ENCODE measurements at regions not wholly inside any gene's neighbourhood (a gene's known extent, or its start where the extent isn't known, plus 50 kb on each side); places are given as distances from the start of the nearest gene placed in this dataset.
"Not testable (repeated sequence)": the region's sequence is repeated elsewhere in the genome, so short reads cannot be mapped to it uniquely, and the experiment has no call there.

DNA sequence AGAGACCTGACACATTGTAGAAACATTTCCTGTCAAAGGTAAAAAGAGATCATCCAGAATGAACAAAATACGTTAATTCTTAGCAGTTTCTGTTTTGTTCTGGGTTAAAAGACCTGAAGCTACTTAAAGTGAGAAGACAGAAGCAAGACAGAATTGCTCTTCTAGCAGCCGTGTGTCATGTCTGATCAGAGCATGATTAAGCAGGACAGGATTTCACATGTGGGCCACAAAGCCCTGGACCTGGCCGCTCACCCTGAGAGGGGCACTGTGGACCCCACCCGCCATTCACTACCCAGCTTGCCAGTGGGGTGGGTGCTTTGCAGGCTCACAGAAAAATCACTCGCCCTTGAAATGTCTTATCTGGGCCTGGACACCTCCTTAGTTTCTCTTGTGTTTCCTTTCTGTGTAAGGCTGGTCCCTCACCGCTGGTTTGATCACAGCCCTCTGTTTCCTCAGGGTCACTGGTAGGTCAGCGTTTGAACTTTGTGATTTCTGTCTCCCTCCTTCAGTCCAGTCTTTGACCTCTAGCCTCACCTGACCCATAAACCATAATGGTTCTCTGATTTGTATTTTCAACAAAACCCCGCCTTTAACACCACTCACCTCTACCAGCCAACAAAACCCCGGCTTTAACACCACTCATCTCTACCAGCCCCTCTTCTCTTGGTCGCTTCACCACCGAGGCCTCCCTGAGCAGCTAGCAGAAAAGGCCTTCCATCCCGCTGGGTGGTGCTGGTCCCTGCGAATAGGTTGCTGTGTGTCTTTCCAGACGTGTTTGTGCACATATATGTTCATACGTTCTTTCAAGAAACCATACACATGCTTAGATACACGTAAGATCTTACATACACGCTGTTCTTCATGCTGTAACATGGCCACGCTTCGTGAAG lies 185.0 kb downstream of the OR4M2 start:
- Histone ChIP-seq H3K9ac (ENCODE audit: insufficient read length, low read depth) (no peak overlapping the region), H3K36me3 (ENCODE audit: insufficient read depth, insufficient read length, low read length) (no peaks in the 10 kb centered on the region), H3K4me1 (ENCODE audit: insufficient read depth, insufficient read length) (no peaks in the 10 kb centered on the region), H3K4me3 (ENCODE audit: insufficient read length, low read depth) (no peak overlapping the region), H3K9me3 (ENCODE audit: insufficient read depth, low read length) (no peaks in the 10 kb centered on the region), H3K27me3 (ENCODE audit: insufficient read depth, insufficient read length) (no peaks in the 10 kb centered on the region)
- DNase-seq (ENCODE audit: low read depth, low spot score) = no peak
- TF ChIP-seq SUZ12 (IDR thresholded peaks at IDR 0.05; ENCODE audit: extremely low read depth, insufficient read depth, insufficient read length) (no peak), ZNF274 (IDR thresholded peaks at IDR 0.05; ENCODE audit: low read depth, low read length) (no peak), YY1 (IDR thresholded peaks at IDR 0.05; ENCODE audit: insufficient read depth, insufficient read length) (no peak)

DNA sequence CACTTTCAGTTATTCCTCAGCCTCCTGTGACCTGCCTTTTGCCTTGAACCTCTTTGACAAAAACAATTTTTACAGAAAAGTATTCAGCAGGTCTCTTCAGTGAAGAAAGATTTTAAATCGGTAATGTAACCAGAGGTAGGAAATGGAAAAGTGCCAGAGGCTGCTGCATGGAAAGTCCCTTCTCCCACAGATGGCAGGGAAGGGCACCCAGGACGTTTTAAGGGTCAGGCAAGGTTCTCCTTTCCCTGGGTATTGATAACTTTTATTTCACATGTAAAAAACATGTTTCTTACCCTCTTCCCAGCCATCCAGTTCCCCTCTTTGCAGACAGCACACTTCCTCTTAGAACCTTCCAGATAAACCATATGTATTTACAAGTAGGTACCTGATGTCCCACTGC lies 185.6 kb downstream of the OR4M2 start:
- H3K9me3 ChIP-seq (ENCODE audit: insufficient read depth, low read length) = no peaks in the 10 kb centered on the region

DNA sequence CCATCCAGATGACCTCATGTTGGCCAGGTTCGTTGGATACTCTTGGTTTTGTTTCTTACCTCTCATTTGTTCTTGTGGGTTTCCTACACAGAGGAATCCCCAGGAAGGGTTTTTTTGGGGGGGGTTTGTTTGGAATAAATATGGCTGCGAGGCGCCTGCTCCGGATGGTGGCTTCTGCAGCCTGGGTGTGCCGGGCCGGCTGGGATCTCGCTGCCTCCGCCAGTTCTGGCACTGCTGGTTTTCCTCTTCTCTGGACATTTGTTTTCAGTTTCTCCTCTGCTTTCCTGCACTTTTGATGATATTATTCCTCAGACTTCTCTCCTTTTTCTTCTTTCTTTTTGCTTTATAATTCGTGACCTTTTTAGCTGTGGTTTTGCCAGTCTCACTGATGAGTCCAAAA lies 187.4 kb downstream of the OR4M2 start:
- no peaks in the 10 kb centered on the region for H3K9me3 ChIP-seq (ENCODE audit: insufficient read depth, low read length)
- no peaks in the 10 kb centered on the region for H3K36me3 ChIP-seq (ENCODE audit: insufficient read depth, insufficient read length, low read length)

More for the DNA sequence above, 185.6 kb downstream of the OR4M2 start:
- no peak overlapping the region for H3K4me3 ChIP-seq (ENCODE audit: insufficient read length, low read depth)
- no peak overlapping the region for H3K9ac ChIP-seq (ENCODE audit: insufficient read length, low read depth)
- no peaks in the 10 kb centered on the region for H3K4me1 ChIP-seq (ENCODE audit: insufficient read depth, insufficient read length)
- TF ChIP-seq ZNF274 (IDR thresholded peaks at IDR 0.05; ENCODE audit: low read depth, low read length) (no peak), YY1 (IDR thresholded peaks at IDR 0.05; ENCODE audit: insufficient read depth, insufficient read length) (no peak), SUZ12 (IDR thresholded peaks at IDR 0.05; ENCODE audit: extremely low read depth, insufficient read depth, insufficient read length) (no peak)
- DNase-seq (ENCODE audit: low read depth, low spot score) = no peak
- no peaks in the 10 kb centered on the region for H3K27me3 ChIP-seq (ENCODE audit: insufficient read depth, insufficient read length)
- H3K36me3 ChIP-seq (ENCODE audit: insufficient read depth, insufficient read length, low read length) = no peaks in the 10 kb centered on the region

DNA sequence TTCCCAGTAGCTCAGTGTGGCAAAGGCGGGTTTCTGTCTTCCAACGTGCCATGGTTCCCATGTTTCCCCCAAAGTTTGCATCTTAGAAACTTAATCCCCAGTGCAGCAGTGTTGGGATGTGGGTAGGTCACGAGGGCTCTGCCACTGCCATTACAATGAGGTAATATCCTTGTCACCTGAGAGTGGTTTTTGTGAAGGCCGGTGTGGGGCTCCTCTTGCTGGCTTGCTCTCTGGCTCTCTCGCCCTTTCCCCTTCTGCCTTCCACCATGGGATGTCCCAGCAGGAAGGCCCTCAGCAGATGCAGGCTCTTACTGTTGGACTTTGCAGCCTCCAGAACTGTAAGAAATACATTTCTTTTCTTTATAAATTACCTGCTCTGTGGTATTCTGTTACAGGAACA lies 187.9 kb downstream of the OR4M2 start:
- H3K9me3 ChIP-seq (ENCODE audit: insufficient read depth, low read length); H3K4me1 ChIP-seq (ENCODE audit: insufficient read depth, insufficient read length); H3K36me3 ChIP-seq (ENCODE audit: insufficient read depth, insufficient read length, low read length); DNase-seq (ENCODE audit: low read depth, low spot score); H3K4me3 ChIP-seq (ENCODE audit: insufficient read length, low read depth); H3K9ac ChIP-seq (ENCODE audit: insufficient read length, low read depth); H3K27me3 ChIP-seq (ENCODE audit: insufficient read depth, insufficient read length): not testable (repeated sequence)

More for the DNA sequence above, 187.4 kb downstream of the OR4M2 start:
- DNase-seq (ENCODE audit: low read depth, low spot score) = no peak
- no peaks in the 10 kb centered on the region for H3K27me3 ChIP-seq (ENCODE audit: insufficient read depth, insufficient read length)
- TF ChIP-seq ZNF274 (IDR thresholded peaks at IDR 0.05; ENCODE audit: low read depth, low read length) (no peak), SUZ12 (IDR thresholded peaks at IDR 0.05; ENCODE audit: extremely low read depth, insufficient read depth, insufficient read length) (no peak), YY1 (IDR thresholded peaks at IDR 0.05; ENCODE audit: insufficient read depth, insufficient read length) (no peak)
- no peak overlapping the region for H3K9ac ChIP-seq (ENCODE audit: insufficient read length, low read depth)
- no peak overlapping the region for H3K4me3 ChIP-seq (ENCODE audit: insufficient read length, low read depth)
- no peaks in the 10 kb centered on the region for H3K4me1 ChIP-seq (ENCODE audit: insufficient read depth, insufficient read length)

DNA sequence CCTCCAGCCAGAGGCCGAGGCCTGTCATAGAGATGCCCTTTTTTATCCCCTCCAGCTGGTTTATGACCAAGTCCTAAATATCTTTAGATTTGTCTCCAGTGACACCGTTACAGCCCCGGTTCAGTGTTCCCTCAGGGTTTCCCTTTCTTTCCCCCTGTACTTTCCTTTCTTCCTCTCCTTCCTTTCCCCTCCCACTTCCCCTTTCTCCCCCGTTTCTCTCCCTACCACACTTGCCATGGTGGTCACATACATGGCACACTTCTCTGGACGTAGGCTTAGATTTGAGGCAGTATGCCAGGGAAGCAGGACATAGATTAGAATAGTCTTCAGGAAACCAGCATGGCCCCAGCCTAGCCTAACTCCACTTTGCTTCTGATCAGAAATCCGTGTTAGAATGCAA lies 188.3 kb downstream of the OR4M2 start:
- DNase-seq (ENCODE audit: low read depth, low spot score); H3K36me3 ChIP-seq (ENCODE audit: insufficient read depth, insufficient read length, low read length); H3K4me3 ChIP-seq (ENCODE audit: insufficient read length, low read depth); H3K4me1 ChIP-seq (ENCODE audit: insufficient read depth, insufficient read length); H3K9me3 ChIP-seq (ENCODE audit: insufficient read depth, low read length); H3K27me3 ChIP-seq (ENCODE audit: insufficient read depth, insufficient read length); H3K9ac ChIP-seq (ENCODE audit: insufficient read length, low read depth): not testable (repeated sequence)

DNA sequence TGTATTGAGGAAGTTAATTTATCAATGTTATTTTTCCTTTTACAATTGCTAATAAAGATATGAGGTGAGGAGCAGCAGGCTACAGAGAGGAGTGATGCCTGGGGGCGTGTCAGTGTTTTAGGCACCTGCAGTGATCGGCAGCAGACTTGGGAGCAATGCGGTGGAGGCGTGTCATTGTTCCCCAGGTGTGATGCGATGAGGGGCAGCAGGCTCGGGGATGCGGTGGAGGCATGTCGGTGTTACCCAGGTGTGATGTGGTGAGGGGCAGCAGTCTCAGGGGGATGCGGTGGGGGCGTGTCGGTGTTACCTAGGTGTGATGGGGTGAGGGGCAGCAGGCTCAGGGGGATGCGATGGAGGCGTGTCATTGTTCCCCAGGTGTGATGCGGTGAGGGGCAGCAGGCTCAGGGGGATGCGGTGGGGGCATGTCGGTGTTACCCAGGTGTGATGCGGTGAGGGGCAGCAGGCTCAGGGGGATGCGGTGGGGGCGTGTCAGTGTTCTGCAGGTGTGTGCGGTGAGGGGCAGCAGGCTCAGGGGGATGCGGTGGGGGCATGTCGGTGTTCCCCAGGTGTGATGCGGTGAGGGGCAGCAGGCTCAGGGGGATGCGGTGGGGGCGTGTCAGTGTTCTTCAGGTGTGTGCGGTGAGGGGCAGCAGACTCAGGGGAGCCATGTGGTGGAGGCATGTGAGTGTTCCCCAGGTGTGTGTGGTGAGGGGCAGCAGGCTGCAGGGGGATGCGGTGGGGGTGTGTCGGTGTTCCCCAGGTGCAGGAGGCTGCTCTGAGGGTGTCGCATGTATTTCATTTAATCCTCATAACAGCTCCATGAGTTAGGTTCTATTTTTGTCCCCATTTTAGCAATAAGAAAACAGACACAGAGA lies 186.2 kb upstream of the GOLGA6L22 start:
- not testable (repeated sequence) for H3K9me3 ChIP-seq (ENCODE audit: insufficient read depth, low read length); H3K27me3 ChIP-seq (ENCODE audit: insufficient read depth, insufficient read length); H3K4me1 ChIP-seq (ENCODE audit: insufficient read depth, insufficient read length); H3K4me3 ChIP-seq (ENCODE audit: insufficient read length, low read depth); H3K9ac ChIP-seq (ENCODE audit: insufficient read length, low read depth); H3K36me3 ChIP-seq (ENCODE audit: insufficient read depth, insufficient read length, low read length); DNase-seq (ENCODE audit: low read depth, low spot score)

DNA sequence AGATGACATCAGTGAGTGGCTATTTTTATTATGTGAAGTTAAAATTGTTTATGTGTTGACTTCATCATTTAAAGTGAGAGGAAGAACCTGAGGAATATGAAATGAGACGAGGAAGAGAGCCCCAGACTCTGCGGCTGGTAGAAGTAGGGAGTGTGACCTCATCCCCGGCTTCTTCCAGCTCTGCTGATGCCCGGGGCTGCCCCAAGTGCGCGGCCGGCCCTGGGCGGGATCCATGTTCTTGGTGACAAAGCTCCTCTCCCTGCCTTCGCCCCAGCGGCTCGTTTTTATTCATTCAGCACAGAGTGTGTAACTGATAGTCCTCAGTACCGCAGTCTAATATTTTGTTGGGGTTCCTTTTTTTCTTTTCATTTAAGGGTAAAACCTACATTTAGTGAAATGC lies 185.5 kb upstream of the GOLGA6L22 start:
- DNase-seq (ENCODE audit: low read depth, low spot score); H3K9ac ChIP-seq (ENCODE audit: insufficient read length, low read depth); H3K9me3 ChIP-seq (ENCODE audit: insufficient read depth, low read length); H3K4me3 ChIP-seq (ENCODE audit: insufficient read length, low read depth); H3K27me3 ChIP-seq (ENCODE audit: insufficient read depth, insufficient read length); H3K4me1 ChIP-seq (ENCODE audit: insufficient read depth, insufficient read length); H3K36me3 ChIP-seq (ENCODE audit: insufficient read depth, insufficient read length, low read length): not testable (repeated sequence)

DNA sequence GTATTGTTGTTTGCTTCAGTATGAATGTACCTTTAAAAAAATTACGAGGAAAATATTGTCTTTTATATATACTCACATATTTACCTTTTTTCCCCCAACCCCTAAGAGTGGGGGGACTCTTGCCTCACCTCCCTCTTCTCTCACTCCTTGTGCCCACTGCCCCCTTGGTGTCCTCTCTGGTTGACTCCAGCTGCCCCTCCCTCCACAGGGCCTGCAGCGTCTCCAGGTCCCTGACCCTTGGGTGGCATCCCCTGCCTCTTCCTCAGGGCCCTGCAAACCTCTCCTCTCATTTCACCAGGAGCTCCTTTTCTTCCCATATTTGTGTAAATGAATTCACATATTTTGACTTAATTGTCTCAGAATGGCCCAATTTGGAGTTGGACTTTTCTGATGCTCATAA lies 184.3 kb upstream of the GOLGA6L22 start:
- not testable (repeated sequence) for H3K9me3 ChIP-seq (ENCODE audit: insufficient read depth, low read length); H3K4me1 ChIP-seq (ENCODE audit: insufficient read depth, insufficient read length); H3K36me3 ChIP-seq (ENCODE audit: insufficient read depth, insufficient read length, low read length); H3K4me3 ChIP-seq (ENCODE audit: insufficient read length, low read depth); DNase-seq (ENCODE audit: low read depth, low spot score); H3K9ac ChIP-seq (ENCODE audit: insufficient read length, low read depth); H3K27me3 ChIP-seq (ENCODE audit: insufficient read depth, insufficient read length)

DNA sequence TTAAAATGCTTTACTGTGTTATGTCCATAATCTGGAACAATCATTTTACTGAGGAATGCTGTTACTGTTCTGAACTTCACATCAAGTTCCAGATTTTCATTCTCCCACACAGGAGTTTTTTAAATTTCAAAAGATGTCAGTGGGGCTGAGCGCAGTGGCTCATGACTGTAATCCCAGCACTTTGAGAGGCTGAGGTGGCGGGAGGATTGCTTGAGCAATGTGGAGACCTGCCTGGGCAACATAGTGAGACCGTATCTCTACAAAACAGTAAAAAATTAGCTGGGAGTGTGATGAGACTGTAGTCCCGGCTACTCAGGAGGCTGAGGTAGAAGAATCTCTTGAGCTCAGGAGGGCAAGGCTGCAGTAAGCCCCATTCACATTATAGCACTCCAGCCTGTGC lies 177.9 kb upstream of the GOLGA6L22 start:
- H3K4me1 ChIP-seq (ENCODE audit: insufficient read depth, insufficient read length); DNase-seq (ENCODE audit: low read depth, low spot score); H3K27me3 ChIP-seq (ENCODE audit: insufficient read depth, insufficient read length); H3K9me3 ChIP-seq (ENCODE audit: insufficient read depth, low read length); H3K9ac ChIP-seq (ENCODE audit: insufficient read length, low read depth); H3K36me3 ChIP-seq (ENCODE audit: insufficient read depth, insufficient read length, low read length); H3K4me3 ChIP-seq (ENCODE audit: insufficient read length, low read depth): not testable (repeated sequence)

DNA sequence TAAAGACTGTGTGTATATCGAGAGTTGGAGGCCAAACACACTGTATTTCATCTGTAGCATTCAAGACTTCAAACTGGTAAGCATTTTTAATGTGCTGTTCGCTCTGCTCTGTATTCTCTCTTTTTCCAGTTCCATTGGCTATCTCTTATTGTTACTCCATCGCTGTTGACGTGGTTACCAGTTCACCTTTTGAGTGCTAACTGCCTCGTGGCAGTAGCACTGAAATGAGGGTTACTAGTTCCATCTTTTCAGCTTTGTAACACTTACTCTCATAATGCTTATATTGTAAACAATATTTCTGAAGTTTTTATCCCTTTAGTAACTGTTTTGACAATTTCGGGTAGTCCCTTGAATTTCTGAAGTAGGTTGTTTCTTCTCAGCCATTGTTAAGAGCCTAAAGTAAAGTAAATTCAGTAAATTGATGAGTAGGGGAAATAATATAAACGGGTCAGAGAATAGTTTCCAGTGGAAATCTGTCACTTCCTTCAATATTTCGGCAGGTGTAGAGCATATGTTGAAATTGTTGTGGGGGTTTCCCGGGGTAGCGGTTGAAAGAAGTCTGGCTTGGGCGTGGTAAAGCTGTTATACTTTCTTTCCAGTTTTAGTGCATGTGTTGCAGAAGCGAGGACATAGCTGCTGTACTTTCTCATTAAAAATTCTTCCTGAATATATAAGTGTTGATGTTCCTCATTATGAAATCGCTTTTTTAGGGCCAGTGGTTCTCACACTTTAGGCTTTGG lies 175.7 kb upstream of the GOLGA6L22 start:
- not testable (repeated sequence) for H3K4me1 ChIP-seq (ENCODE audit: insufficient read depth, insufficient read length); DNase-seq (ENCODE audit: low read depth, low spot score); H3K9me3 ChIP-seq (ENCODE audit: insufficient read depth, low read length); H3K27me3 ChIP-seq (ENCODE audit: insufficient read depth, insufficient read length); H3K4me3 ChIP-seq (ENCODE audit: insufficient read length, low read depth); H3K9ac ChIP-seq (ENCODE audit: insufficient read length, low read depth); H3K36me3 ChIP-seq (ENCODE audit: insufficient read depth, insufficient read length, low read length)
